Right lobe of liver (tissue), 6 donors: ENCODE measurements at regions not wholly inside any gene's neighbourhood (a gene's known extent, or its start where the extent isn't known, plus 50 kb on each side); places are given as distances from the start of the nearest gene placed in this dataset.

Experiments used
- ATAC-seq, 4 donors: fragments of 200-7000 bp; cut with Tn5 transposase; one replicate each; pipeline ENCODE4 v1.9.1; 2020; ENCODE audit warnings: mild to moderate bottlenecking in 4 of 4, moderate library complexity in 4 of 4
- DNase-seq, 3 donors: peaks; one replicate each; pipeline ENCODE4 v3.0.0-alpha.2; 2020
- H3K27ac ChIP-seq, 3 donors: fragments of 200-600 bp; one replicate each; pipeline ENCODE4 v1.8.0; 2022
- H3K27me3 ChIP-seq, 2 donors: fragments of 200-600 bp; one replicate each; pipeline ENCODE4 v1.8.0; 2022
- H3K36me3 ChIP-seq, 4 donors: fragments of 200-600 bp; sonication (generic) in 1 of 4; one replicate each; pipeline versions ENCODE4 v1.5.1 to v1.8.0; 2017 to 2022; ENCODE audit warnings: control low read depth in 1 of 4
- H3K4me1 ChIP-seq, 4 donors: fragments of 200-600 bp; sonication (generic) in 1 of 4; one replicate each; pipeline versions ENCODE4 v1.5.1 to v1.8.0; 2017 to 2022; ENCODE audit warnings: control low read depth in 1 of 4
- H3K4me3 ChIP-seq, 3 donors: fragments of 200-600 bp; one replicate each; pipeline ENCODE4 v1.8.0; 2022
- H3K9me3 ChIP-seq, 4 donors: fragments of 200-600 bp; sonication (generic) in 1 of 4; one replicate each; pipeline versions ENCODE4 v1.5.1 to v1.8.0; 2017 to 2022; ENCODE audit warnings: control low read depth in 1 of 4
- POLR2A ChIP-seq: fragments of 450-650 bp; IDR thresholded peaks from one replicate; pipeline ENCODE4 v1.6.1; 2017; ENCODE audit warnings: antibody characterized with exemption, mild to moderate bottlenecking
- WGBS: methylation state at CpG from one replicate; pipeline ENCODE4 v1.1.6; 2018; ENCODE audit warnings: low coverage, low lambda C conversion rate; ENCODE audit not compliant: insufficient coverage; ENCODE audit errors: missing lambda C conversion rate; 5-methylcytosine and 5-hydroxymethylcytosine counted together
- intact Hi-C, 2 donors: fragments of 100-400 bp; cut with DNase I; formaldehyde crosslinking; loops; one replicate each; pipeline versions ENCODE4 v1.11.2 to v1.14.1; 2022
- TF ChIP-seq, protein P1 (sequence below), 4 donors: fragments of 200-600 bp in 3 of 4; fragments of 450-650 bp in 1 of 4; IDR thresholded peaks; one replicate each; pipeline versions ENCODE4 v1.5.1 to v1.8.0; 2016 to 2022; ENCODE audit warnings: antibody characterized with exemption in 4 of 4, mild to moderate bottlenecking in 2 of 4
- donor health status: DM: no; HTN: yes; CAD: no.
- donor health status: DM: no; HTN: no; CAD: no.
- donor health status: DM: no; HTN: no; CAD: no.
- donor health status: DM: no; HTN: yes; CAD: no.
- donor health status: DM: no; HTN: yes; CAD: no.

DNA sequence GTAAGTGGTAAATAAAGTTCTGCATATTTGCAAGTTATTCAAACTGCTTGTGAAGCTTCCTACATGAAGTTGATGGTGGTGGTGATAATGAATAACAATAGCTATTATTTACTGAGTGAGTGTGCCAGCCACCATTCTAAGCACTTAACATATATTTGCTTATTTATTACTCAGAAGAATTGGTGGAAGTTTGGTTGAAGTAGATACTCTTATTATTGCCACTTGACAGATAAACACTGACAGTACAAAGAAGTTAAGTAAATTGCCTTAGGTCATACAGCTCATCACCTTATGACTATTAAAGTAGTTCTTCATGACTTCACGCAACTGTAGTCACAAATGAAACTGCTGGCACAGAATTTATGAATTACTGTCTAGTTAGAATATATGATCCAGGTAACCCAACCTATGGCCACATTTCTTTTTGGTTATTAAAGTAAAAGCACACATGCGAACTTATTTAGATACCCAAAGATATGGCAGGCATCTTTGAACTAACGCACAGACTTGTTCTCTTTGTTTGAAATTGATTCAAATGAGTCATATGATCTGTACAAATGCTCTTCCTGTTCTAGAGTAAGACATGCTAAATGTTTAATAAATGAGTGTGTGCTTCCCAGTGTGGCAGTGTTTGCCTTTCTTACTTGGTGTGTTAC is 99.8 kb upstream of the NR2F2 start:
- no peak overlapping the region for H3K27ac ChIP-seq
- no peak for DNase-seq
- WGBS, result 64% methylated on average over 3 of the region's 3 CpGs
- intact Hi-C loops, result no loop called here
- no peaks in the 10 kb centered on the region for H3K27me3 ChIP-seq
- no peak overlapping the region for H3K4me3 ChIP-seq
- H3K36me3 ChIP-seq, result no peaks in the 10 kb centered on the region
- no peak for TF ChIP-seq POLR2A
- TF ChIP-seq, protein P1, sequence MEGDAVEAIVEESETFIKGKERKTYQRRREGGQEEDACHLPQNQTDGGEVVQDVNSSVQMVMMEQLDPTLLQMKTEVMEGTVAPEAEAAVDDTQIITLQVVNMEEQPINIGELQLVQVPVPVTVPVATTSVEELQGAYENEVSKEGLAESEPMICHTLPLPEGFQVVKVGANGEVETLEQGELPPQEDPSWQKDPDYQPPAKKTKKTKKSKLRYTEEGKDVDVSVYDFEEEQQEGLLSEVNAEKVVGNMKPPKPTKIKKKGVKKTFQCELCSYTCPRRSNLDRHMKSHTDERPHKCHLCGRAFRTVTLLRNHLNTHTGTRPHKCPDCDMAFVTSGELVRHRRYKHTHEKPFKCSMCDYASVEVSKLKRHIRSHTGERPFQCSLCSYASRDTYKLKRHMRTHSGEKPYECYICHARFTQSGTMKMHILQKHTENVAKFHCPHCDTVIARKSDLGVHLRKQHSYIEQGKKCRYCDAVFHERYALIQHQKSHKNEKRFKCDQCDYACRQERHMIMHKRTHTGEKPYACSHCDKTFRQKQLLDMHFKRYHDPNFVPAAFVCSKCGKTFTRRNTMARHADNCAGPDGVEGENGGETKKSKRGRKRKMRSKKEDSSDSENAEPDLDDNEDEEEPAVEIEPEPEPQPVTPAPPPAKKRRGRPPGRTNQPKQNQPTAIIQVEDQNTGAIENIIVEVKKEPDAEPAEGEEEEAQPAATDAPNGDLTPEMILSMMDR (IDR thresholded peaks at IDR 0.05), result no peak
- H3K9me3 ChIP-seq, result no peaks in the 10 kb centered on the region
- ATAC-seq, result peak in 1 of 4 donors; percentile 28
- peaks cover 0 to 8% (median 2%) of the 10 kb centered on the region in 4 donors for H3K4me1 ChIP-seq

DNA sequence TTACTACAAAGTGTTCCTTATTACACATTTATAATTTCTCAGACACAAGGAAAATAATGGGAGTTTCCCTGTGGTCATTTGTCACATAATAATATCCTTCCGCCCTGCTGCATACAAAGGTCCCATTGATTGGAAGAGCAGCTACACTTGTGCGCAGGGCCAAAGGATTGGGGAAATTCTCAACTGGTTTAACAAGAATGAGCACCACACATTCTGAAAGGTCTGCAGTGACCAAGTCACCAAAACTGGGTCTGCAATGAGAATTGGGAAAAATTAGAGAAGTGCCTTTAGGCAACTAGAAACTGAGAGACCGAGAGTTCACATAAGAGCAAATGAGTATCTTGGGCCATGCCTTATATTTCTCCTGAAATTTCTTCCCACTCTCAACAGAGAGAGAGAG is 98.2 kb upstream of the NR2F2 start:
- TF ChIP-seq POLR2A, result no peak
- TF ChIP-seq, protein P1 (IDR thresholded peaks at IDR 0.05), result no peak
- Histone ChIP-seq H3K4me3 (no peak overlapping the region), H3K36me3 (no peaks in the 10 kb centered on the region), H3K27ac (no peak overlapping the region), H3K27me3 (no peaks in the 10 kb centered on the region), H3K9me3 (no peaks in the 10 kb centered on the region), H3K4me1 (no peaks in the 10 kb centered on the region)
- no peak for DNase-seq
- ATAC-seq, result no peak
- intact Hi-C loops, result no loop called here
- 96% methylated on average over 3 of the region's 3 CpGs for WGBS

DNA sequence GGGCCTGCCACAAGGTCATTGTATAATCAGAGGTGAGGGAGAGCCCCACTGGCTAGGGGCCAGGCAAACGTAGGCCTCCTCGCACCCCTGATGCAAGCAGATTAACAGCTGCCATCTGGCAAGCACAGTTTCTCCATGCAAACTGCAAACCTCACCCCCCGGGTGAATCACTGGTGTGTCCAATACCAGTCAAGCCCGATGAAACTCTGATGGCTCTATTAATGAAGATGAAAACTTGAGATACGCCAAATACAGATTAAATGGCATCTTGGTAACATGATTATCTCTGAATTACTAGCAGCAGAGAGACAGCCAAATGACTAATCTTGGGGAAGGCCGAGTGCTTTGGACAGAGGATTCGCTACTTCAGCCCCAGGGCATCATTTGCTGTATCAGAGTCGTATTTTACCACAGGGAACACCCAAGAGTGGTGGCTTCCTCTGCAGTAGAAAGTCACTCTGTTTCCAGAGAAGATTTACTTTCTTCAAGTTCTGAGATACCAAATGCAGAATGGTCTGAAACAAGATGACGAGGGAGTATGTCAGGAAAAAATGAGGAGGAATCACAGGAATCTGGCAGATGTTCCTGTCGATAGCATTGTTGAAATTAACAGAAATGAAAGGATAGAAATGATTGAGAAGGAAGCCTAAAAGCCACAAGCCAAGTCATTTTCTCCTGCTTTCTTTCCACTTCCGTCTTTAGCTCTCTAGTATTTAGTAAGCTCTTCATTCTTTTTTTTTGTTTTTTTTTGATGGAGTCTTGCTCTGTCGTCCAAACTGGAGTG is 96.2 kb upstream of the NR2F2 start:
- no peak for DNase-seq
- no peaks in the 10 kb centered on the region for H3K9me3 ChIP-seq
- intact Hi-C loops, result no loop called here
- no peaks in the 10 kb centered on the region for H3K4me1 ChIP-seq
- H3K36me3 ChIP-seq, result no peaks in the 10 kb centered on the region
- ATAC-seq, result no peak
- H3K4me3 ChIP-seq, result no peak overlapping the region
- TF ChIP-seq, protein P1 (IDR thresholded peaks at IDR 0.05), result no peak
- TF ChIP-seq POLR2A, result no peak
- H3K27ac ChIP-seq, result no peak overlapping the region
- no peaks in the 10 kb centered on the region for H3K27me3 ChIP-seq
- WGBS, result 75% methylated on average over 9 of the region's 12 CpGs

DNA sequence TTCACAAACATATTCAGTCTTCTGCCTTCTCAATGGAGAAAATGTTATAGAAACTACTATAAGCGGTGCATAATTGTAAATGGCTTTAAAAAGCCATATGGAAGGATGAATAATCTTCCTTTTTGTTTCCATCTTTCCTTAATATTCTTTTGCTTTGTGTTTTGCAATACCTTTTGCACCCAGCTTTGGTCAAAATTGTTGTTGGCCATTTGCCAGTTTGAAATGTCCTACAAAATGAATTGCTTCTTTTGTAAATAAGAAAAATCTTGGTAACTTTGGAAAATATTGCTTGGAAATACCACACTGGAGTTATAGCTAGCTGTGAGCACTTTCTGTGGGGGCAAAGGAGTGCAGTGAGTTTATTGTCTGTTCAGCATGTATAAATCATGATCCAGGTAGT is 93.5 kb upstream of the NR2F2 start:
- ATAC-seq, result no peak
- 71% methylated on average over 1 of the region's 1 CpG for WGBS
- H3K9me3 ChIP-seq, result no peaks in the 10 kb centered on the region
- no peak overlapping the region for H3K4me3 ChIP-seq
- H3K36me3 ChIP-seq, result no peaks in the 10 kb centered on the region
- no peak overlapping the region for H3K27ac ChIP-seq
- TF ChIP-seq, protein P1 (IDR thresholded peaks at IDR 0.05), result no peak
- no peak for TF ChIP-seq POLR2A
- no peaks in the 10 kb centered on the region for H3K4me1 ChIP-seq
- H3K27me3 ChIP-seq, result no peaks in the 10 kb centered on the region
- DNase-seq, result no peak
- intact Hi-C loops, result no loop called here
